Loucy (cell line): ENCODE measurements at regions not wholly inside any gene's neighbourhood (a gene's known extent, or its start where the extent isn't known, plus 50 kb on each side); places are given as distances from the start of the nearest gene placed in this dataset.

Experiments
- CTCF ChIP-seq: fragments of 200-600 bp; sonication (generic); conservative IDR thresholded peaks from 2 replicates; pipeline ENCODE4 v1.5.1; 2014; ENCODE audit warnings: mild to moderate bottlenecking, antibody characterized with exemption, low read length
- EZH2phosphoT487 ChIP-seq: fragments of 200-600 bp; IDR thresholded peaks from 2 replicates; pipeline ENCODE4 v1.6.1; 2018; ENCODE audit warnings: antibody characterized with exemption, mild to moderate bottlenecking, moderate library complexity, borderline replicate concordance

DNA sequence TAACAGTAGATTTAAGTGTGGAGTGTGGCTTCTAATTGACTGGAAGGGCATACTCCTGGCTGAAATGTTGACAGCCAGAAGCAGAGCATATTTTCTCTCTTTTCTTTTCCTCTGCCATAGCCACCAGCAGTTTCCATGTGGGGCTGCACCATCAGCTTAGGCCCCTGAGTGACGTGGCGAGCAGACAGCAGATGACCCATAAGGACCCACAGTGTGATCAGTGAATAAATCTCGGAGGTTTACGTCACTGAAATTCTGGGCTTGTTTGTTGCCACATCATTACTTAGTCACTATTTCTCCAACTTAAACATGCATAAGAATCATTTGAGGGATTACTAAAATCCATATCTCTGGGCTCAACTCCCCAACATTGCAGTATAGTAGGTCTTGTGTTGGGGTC lies 549.7 kb upstream of the TMEM132C start:
- no peak for TF ChIP-seq CTCF
- TF ChIP-seq EZH2phosphoT487: no peak
